Smooth muscle cell (in vitro differentiated cells): ENCODE measurements at regions not wholly inside any gene's neighbourhood (a gene's known extent, or its start where the extent isn't known, plus 50 kb on each side); places are given as distances from the start of the nearest gene placed in this dataset.

Experiments used
- DNase-seq: peaks from one replicate; lab custom pipeline; 2025; ENCODE audit not compliant: unreplicated experiment; lab: John Stamatoyannopoulos, UW
- H2AFZ ChIP-seq: fragments of 200-600 bp; sonication (generic); 2 replicates; pipeline ENCODE4 v1.6.0; 2016; ENCODE audit warnings: antibody characterized with exemption, low read depth, mild to moderate bottlenecking
- H3F3A ChIP-seq: fragments of 200-600 bp; sonication (generic); 2 replicates; pipeline ENCODE4 v1.6.0; 2017; ENCODE audit warnings: antibody characterized with exemption, low read depth
- H3K27ac ChIP-seq: fragments of 200-600 bp; sonication (generic); 2 replicates; pipeline ENCODE4 v1.5.1; 2016; ENCODE audit warnings: low read depth, mild to moderate bottlenecking
- H3K27me3 ChIP-seq: fragments of 200-600 bp; sonication (generic); 2 replicates; pipeline ENCODE4 v1.6.1; 2016; ENCODE audit warnings: low read depth, mild to moderate bottlenecking
- H3K36me3 ChIP-seq: fragments of 200-600 bp; sonication (generic); 2 replicates; pipeline ENCODE4 v1.5.1; 2016; ENCODE audit warnings: low read depth
- H3K4me1 ChIP-seq: fragments of 200-600 bp; sonication (generic); 2 replicates; pipeline ENCODE4 v1.5.1; 2016; ENCODE audit warnings: low read depth
- H3K4me2 ChIP-seq: fragments of 200-600 bp; sonication (generic); 2 replicates; pipeline ENCODE4 v1.6.0; 2016; ENCODE audit warnings: mild to moderate bottlenecking
- H3K4me3 ChIP-seq: fragments of 200-600 bp; sonication (generic); 2 replicates; pipeline ENCODE4 v1.5.1; 2016; ENCODE audit warnings: mild to moderate bottlenecking
- H3K79me2 ChIP-seq: fragments of 200-600 bp; sonication (generic); 2 replicates; pipeline ENCODE4 v1.6.0; 2016; ENCODE audit warnings: low read depth, mild to moderate bottlenecking
- H3K9ac ChIP-seq: fragments of 200-600 bp; sonication (generic); 2 replicates; pipeline ENCODE4 v1.6.0; 2016; ENCODE audit warnings: low read depth
- H3K9me3 ChIP-seq: fragments of 200-600 bp; sonication (generic); replicated peaks from 2 replicates; pipeline ENCODE4 v1.5.1; 2016; ENCODE audit warnings: low read depth
- H4K20me1 ChIP-seq: fragments of 200-600 bp; sonication (generic); 2 replicates; pipeline ENCODE4 v1.6.0; 2016; ENCODE audit warnings: low read depth
- WGBS: methylation state at CpG from one replicate; pipeline ENCODE4 v1.1.7; 2016; ENCODE audit warnings: low lambda C conversion rate; 5-methylcytosine and 5-hydroxymethylcytosine counted together
- TF ChIP-seq, protein P1 (sequence below): fragments of 200-600 bp; sonication (generic); IDR thresholded peaks from 2 replicates; pipeline ENCODE4 v1.5.1; 2017; ENCODE audit warnings: borderline replicate concordance, mild to moderate bottlenecking, antibody characterized with exemption; ENCODE audit not compliant: insufficient read depth, poor library complexity, severe bottlenecking

DNA sequence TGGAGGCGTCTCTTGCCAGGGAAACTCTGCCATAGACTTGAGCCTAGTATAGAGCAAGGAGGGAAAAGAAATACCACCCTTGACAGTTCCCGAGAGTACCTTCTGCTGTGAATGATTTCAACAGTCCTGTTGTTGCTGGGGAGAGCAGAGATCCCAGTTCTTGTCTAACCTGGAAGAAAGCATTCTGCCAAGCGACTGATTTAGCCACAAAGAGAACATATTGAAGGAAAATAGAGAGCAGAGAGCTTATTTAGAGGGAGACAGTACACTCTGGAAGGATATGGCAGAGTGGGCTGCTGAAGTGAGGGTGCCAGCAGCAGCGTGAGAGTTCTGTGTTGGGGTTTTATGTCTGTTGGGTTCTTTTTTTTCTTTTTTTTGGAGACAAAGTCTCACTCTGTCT is 966.9 kb upstream of the TMEM132C start:
- Histone ChIP-seq H3K4me1 (no peaks in the 10 kb centered on the region), H4K20me1 (no peaks in the 10 kb centered on the region), H3K4me3 (no peak overlapping the region), H3K9ac (no peak overlapping the region), H3K79me2 (no peaks in the 10 kb centered on the region), H3K9me3 (no peaks in the 10 kb centered on the region), H3K4me2 (no peak overlapping the region), H3K27me3 (no peaks in the 10 kb centered on the region), H3F3A (no peaks in the 10 kb centered on the region), H2AFZ (no peak overlapping the region), H3K36me3 (no peaks in the 10 kb centered on the region), H3K27ac (no peak overlapping the region)
- no peak for DNase-seq
- TF ChIP-seq, protein P1, sequence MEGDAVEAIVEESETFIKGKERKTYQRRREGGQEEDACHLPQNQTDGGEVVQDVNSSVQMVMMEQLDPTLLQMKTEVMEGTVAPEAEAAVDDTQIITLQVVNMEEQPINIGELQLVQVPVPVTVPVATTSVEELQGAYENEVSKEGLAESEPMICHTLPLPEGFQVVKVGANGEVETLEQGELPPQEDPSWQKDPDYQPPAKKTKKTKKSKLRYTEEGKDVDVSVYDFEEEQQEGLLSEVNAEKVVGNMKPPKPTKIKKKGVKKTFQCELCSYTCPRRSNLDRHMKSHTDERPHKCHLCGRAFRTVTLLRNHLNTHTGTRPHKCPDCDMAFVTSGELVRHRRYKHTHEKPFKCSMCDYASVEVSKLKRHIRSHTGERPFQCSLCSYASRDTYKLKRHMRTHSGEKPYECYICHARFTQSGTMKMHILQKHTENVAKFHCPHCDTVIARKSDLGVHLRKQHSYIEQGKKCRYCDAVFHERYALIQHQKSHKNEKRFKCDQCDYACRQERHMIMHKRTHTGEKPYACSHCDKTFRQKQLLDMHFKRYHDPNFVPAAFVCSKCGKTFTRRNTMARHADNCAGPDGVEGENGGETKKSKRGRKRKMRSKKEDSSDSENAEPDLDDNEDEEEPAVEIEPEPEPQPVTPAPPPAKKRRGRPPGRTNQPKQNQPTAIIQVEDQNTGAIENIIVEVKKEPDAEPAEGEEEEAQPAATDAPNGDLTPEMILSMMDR = no peak
- WGBS = 83% methylated on average over 4 of the region's 4 CpGs

DNA sequence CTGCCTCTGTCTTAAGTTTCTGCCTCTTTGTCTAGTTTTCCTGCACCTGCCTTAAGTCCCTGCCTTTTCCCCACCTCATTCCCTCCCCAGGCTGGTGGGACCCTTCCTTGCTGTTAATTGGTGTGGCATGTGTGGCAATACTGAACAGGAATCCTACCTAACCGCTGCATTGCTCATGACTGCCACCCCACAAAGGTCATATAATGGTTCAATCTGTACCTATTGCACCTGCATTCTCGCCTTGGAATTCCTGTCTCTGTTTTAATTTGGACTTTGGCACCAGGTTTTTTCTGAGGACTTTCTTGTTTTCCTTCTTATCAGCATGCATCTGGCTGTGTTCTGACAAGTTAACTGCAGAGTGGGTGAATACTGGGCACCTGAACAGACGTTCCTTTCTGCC is 966.2 kb upstream of the TMEM132C start:
- no peaks in the 10 kb centered on the region for H3K36me3 ChIP-seq
- H3K27me3 ChIP-seq = no peaks in the 10 kb centered on the region
- no peaks in the 10 kb centered on the region for H3K79me2 ChIP-seq
- H3F3A ChIP-seq = no peaks in the 10 kb centered on the region
- H4K20me1 ChIP-seq = no peaks in the 10 kb centered on the region
- DNase-seq = no peak
- no peak overlapping the region for H3K9ac ChIP-seq
- no peaks in the 10 kb centered on the region for H3K9me3 ChIP-seq
- no peak overlapping the region for H3K4me2 ChIP-seq
- H2AFZ ChIP-seq = no peak overlapping the region
- H3K4me3 ChIP-seq = no peak overlapping the region
- TF ChIP-seq, protein P1 = no peak
- H3K4me1 ChIP-seq = no peaks in the 10 kb centered on the region
- H3K27ac ChIP-seq = no peak overlapping the region
- WGBS = 72% methylated on average over 3 of the region's 3 CpGs

DNA sequence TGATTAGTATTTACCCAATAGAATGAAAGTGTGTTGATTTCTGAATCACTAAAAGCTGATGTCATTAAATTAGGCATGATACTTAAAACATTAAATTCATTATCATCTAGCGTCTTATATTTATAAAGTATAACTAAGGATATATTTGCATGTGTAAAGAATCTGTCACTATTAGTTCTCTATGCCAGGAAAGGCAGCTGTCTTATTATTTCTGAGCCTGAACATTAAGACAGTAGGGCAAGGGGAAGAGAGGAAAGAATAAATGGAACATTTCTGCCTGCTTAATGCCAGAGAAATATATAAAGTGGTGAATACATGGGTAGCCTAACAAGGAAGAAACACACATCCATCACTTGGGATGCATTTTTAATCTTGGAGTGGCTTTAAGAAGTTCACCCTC is 965.1 kb upstream of the TMEM132C start:
- H3F3A ChIP-seq = no peaks in the 10 kb centered on the region
- no peaks in the 10 kb centered on the region for H3K9me3 ChIP-seq
- TF ChIP-seq, protein P1 = no peak
- no peak overlapping the region for H3K27ac ChIP-seq
- no peak for DNase-seq
- H2AFZ ChIP-seq = no peak overlapping the region
- no peaks in the 10 kb centered on the region for H3K4me1 ChIP-seq
- 83% methylated on average over 1 of the region's 1 CpG for WGBS
- no peak overlapping the region for H3K4me2 ChIP-seq
- no peaks in the 10 kb centered on the region for H3K27me3 ChIP-seq
- H3K9ac ChIP-seq = no peak overlapping the region
- H4K20me1 ChIP-seq = no peaks in the 10 kb centered on the region
- no peaks in the 10 kb centered on the region for H3K36me3 ChIP-seq
- H3K4me3 ChIP-seq = no peak overlapping the region
- H3K79me2 ChIP-seq = no peaks in the 10 kb centered on the region

DNA sequence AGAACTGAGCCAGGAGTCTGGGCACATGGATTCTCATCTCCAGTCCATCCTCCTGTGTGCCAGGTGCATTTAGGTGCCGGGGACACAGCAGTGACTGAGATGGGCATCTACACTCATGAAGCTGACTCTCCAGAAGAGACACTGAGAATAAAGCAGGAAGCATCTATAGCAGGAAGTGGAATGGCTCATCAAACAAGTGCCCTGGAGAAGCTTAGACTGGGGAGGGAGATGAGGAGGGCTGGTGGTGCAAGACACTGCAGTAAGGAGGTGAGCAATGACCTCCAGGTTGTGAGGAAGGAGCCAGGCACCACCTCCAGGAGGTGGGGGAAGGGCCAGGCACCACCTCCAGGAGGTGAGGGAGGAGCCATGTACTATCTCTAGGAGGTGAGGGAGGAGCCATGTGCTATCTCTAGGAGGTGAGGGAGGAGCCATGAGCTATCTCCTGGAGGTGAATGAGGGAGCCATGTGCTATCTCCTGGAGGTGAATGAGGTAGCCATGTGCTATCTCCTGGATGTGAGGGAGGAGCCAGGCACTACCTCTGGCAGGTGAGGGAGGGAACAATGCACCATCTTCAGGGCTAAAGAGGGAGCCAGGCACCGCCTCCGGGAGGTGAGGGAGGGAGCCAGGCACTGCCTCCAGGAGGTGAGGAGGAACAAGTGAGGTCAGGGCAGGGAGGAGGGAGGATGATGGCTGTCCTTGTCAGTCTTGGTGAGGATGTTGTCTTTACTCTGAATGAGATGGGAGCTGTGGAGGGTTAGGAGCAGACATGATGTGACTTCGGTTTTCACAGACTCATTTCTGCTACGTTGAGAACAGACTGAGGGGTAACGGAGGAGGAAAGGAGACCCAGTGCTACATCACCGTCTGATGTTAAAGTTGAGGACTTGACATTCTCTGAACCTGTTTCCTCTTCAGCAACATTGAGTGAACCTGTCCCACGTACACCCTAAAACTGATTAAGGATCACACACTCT is 961.9 kb upstream of the TMEM132C start:
- H3K9ac ChIP-seq = no peak overlapping the region
- no peak overlapping the region for H3K27ac ChIP-seq
- no peak overlapping the region for H3K4me3 ChIP-seq
- WGBS = 88% methylated on average over 7 of the region's 8 CpGs
- H3K4me1 ChIP-seq = no peaks in the 10 kb centered on the region
- no peaks in the 10 kb centered on the region for H3K9me3 ChIP-seq
- H3F3A ChIP-seq = no peaks in the 10 kb centered on the region
- TF ChIP-seq, protein P1 = no peak
- no peak for DNase-seq
- no peaks in the 10 kb centered on the region for H3K36me3 ChIP-seq
- no peak overlapping the region for H2AFZ ChIP-seq
- H4K20me1 ChIP-seq = no peaks in the 10 kb centered on the region
- H3K79me2 ChIP-seq = no peaks in the 10 kb centered on the region
- no peak overlapping the region for H3K4me2 ChIP-seq
- no peaks in the 10 kb centered on the region for H3K27me3 ChIP-seq
